GM12865 (cell line): ENCODE measurements at regions not wholly inside any gene's neighbourhood (a gene's known extent, or its start where the extent isn't known, plus 50 kb on each side); places are given as distances from the start of the nearest gene placed in this dataset.
A peak's percentile ranks its signal among the peaks of the same experiment; 100 is the strongest.

ENCODE experiments used
- DNase-seq: peaks from one replicate; pipeline ENCODE4 v3.0.0; 2010; ENCODE audit warnings: low read depth
- H3K4me3 ChIP-seq: 2 replicates; pipeline ENCODE4 v1.5.1; 2011; ENCODE audit warnings: mild to moderate bottlenecking, low read depth, low read length, control low read depth
- TF ChIP-seq, protein P1 (sequence below): IDR thresholded peaks from 2 replicates; pipeline ENCODE4 v1.5.1; 2011; ENCODE audit warnings: low read length, control low read depth, low read depth, inconsistent platforms; ENCODE audit not compliant: insufficient read depth; ENCODE audit errors: missing control alignments

DNA sequence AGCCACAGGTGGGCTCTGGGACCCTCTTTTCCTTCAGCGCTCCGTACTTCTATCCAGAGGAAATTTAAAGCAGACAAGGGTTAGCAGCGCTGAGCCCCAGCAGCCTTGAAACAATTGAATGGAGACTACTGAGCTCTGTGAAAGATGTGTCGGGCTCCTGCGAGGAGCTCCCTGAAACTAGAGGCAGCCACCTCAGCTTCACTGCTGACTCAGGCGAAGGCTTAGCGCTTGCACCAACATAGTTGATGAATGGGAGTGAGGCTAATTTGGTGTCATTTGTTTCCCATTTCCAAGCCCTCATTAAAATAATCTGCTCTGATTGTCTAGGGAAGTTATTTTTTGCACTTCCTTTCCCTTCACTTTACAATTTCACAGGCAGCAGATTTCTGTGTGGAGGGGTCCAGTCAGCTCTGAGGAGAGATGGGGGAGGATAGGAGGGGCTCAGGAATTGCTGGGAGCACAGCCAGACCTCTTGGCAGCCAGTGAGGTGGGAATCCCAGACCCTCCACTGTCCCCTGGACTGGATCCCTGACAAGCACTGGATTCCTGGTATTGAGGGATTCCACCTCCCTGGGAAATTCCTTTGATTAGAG lies 398.9 kb upstream of the PLXNA2 start:
- H3K4me3 ChIP-seq: no peak overlapping the region
- no peak for DNase-seq
- TF ChIP-seq, protein P1, sequence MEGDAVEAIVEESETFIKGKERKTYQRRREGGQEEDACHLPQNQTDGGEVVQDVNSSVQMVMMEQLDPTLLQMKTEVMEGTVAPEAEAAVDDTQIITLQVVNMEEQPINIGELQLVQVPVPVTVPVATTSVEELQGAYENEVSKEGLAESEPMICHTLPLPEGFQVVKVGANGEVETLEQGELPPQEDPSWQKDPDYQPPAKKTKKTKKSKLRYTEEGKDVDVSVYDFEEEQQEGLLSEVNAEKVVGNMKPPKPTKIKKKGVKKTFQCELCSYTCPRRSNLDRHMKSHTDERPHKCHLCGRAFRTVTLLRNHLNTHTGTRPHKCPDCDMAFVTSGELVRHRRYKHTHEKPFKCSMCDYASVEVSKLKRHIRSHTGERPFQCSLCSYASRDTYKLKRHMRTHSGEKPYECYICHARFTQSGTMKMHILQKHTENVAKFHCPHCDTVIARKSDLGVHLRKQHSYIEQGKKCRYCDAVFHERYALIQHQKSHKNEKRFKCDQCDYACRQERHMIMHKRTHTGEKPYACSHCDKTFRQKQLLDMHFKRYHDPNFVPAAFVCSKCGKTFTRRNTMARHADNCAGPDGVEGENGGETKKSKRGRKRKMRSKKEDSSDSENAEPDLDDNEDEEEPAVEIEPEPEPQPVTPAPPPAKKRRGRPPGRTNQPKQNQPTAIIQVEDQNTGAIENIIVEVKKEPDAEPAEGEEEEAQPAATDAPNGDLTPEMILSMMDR: no peak

DNA sequence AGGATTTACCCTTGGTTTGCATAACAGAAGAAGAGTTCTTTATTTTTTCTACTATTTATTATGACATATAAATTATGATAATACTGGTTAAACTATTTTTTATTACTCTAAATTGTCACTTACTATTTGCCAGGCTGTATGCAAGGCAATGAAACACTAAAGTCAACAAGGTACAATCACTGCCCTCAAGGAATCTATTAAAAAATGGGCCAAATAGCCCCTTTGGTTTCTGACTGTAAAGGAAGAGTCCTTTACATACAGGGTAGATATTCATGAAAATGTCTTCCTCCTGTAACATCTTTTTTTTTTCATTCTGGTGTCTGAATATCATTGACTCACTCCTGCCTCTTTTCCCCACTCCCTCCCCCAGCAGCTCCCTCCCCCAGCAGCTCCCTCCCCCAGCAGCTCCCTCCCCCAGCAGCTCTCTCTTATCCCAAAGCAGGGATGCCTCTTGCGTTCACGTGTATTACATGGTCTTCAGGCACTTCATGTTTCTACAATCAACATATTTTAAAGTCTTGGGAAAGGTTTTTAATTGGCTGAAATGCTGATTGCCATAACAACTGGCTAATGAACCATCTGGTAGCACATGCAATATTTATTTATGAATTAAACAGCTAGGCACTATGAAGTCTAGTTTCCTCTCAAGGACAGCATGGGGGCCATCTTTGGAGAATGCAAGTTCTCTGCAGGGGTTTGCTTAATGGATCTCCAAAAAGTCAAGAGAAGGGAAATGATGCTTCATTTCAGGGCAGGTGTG lies 400.4 kb upstream of the PLXNA2 start:
- no peak for DNase-seq
- TF ChIP-seq, protein P1: no peak

DNA sequence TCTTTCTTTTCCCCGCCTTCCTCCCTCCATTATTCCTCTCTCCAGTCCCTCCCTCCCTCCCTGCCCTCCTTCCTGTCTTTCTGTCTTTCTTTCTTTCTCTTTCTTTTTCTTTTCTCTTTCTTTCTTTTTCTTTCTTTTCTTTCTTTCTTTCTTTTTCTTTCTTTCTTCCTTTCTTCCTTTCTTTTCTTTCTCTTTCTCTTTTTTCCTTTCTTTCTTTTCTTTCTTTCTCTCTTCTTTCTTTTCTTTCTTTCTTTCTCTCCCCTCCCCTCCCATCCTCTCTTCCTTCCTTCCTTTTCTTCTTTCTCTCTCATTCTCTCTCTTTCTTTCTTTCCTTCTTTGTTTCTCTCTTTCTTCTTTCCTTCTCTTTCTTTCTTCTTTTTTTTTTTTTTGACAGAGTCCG lies 402.2 kb upstream of the PLXNA2 start:
- TF ChIP-seq, protein P1: no peak
- H3K4me3 ChIP-seq: no peak overlapping the region
- no peak for DNase-seq

More for the DNA sequence above, 400.4 kb upstream of the PLXNA2 start:
- no peak overlapping the region for H3K4me3 ChIP-seq

DNA sequence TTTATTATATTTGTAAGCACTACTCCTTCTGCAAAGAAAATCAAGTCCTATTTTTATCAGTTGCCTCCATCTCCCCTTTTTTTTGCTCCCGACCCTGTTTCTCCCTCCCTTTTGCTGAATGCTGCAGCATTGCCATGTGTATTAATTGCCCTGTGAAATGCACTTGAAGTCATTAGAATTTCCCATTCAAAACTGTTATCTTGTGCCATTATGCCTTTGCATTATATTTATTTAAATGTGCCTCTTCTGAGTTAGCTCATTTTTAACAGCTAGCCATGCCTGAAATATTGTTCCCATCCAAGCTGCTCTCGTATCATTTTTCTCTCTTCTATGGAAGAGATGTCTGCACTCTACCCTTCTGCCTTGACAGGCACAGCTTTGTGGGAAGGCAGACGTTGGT lies 404.0 kb upstream of the PLXNA2 start:
- TF ChIP-seq, protein P1: no peak
- no peak for DNase-seq
- no peak overlapping the region for H3K4me3 ChIP-seq

DNA sequence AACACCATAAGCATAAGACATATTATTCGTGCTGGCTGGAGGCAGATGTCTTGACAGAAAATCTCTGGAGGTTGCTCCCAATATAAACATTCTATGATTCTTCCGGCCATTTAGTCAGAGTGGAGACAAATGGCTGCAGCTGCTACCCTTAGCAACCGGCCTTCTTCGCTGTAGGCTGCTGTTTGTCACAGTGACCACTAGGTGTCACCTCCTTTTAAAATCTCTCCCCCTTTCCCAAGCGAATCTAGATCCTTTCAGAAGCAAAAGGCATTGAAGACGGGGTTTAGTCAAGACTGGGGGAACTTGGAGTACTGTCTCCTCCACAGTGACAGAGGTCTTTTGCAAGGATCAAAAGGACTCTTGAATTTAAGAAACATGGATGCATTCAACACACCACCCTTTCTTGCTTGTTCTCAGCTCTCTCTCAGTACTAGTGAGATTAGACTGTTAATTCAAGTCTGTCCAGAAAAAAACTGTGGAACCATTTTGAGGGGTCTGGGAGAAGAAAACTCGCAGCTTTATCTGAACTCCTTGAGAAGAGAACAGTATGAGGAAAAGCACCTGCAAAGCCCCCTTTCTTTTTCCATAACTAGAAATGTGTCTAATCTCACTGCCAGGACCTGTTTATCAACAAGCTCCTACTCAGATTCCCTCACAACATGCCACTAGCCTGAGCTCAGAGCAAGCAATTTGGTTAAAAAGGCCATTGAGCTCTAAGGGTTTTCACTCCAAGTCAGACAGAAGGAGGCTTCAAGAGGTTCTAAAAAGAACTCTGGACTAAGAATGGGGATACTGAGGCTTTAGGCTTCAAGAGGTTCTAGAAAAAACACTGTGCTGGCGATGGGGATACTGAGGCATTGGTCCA lies 408.3 kb upstream of the PLXNA2 start:
- DNase-seq: peak; percentile 74
- TF ChIP-seq, protein P1: peak; percentile 84
- no peak overlapping the region for H3K4me3 ChIP-seq

DNA sequence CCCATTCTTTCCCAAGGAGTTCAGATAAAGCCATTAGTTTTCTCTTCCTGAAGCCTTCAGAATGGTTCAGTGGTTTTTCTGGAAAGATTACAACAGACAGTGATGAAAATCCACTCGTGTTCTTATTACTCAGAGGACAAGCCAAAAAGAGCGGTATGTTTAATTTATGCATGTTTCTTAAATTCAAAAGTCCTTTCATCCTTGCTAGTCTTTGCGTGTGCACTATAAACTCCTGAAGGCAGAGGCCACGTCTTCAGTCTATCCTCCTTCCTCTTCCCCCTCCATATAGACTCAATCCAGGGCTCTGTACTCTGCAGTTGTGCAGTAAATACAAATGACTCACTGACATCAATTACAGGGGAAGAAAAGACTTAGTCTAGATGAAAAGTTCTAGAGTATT lies 409.2 kb upstream of the PLXNA2 start:
- no peak overlapping the region for H3K4me3 ChIP-seq
- DNase-seq: no peak
- TF ChIP-seq, protein P1: no peak
